Stimulated activated naive B cell treated with anti-CD40 and anti-IgM and Interleukin-4, amounts not matched to agents 10 μg/mL and 1 μg/mL and 100 μg/mL, for 72 hours (primary cell): ENCODE measurements at regions not wholly inside any gene's neighbourhood (a gene's known extent, or its start where the extent isn't known, plus 50 kb on each side); places are given as distances from the start of the nearest gene placed in this dataset.
"Not testable (repeated sequence)": the region's sequence is repeated elsewhere in the genome, so short reads cannot be mapped to it uniquely, and the experiment has no call there.

Experiments used
- ATAC-seq, 2 donors: fragments of 150-1000 bp; cut with Tn5 transposase; replicated peaks; 2 replicates each; pipeline ENCODE4 v1.10.0; 2021; ENCODE audit warnings: moderate library complexity in 1 of 2
- DNase-seq: peaks from one replicate; pipeline ENCODE4 v3.0.0; 2021
- H3K27ac Mint-ChIP-seq: one replicate; pipeline ENCODE4 v1.8.0; 2022; ENCODE audit warnings: mild to moderate bottlenecking, mixed read lengths
- H3K27me3 Mint-ChIP-seq, 2 donors: one replicate each; pipeline ENCODE4 v1.8.0; 2022; ENCODE audit warnings: mixed read lengths in 2 of 2
- H3K36me3 Mint-ChIP-seq, 2 donors: one replicate each; pipeline ENCODE4 v1.8.0; 2022; ENCODE audit warnings: mixed read lengths in 2 of 2, mild to moderate bottlenecking in 1 of 2
- H3K4me1 Mint-ChIP-seq, 2 donors: one replicate each; pipeline ENCODE4 v1.8.0; 2022; ENCODE audit warnings: mixed read lengths in 2 of 2, mild to moderate bottlenecking in 1 of 2
- H3K4me3 Mint-ChIP-seq, 2 donors: one replicate each; pipeline ENCODE4 v1.8.0; 2022; ENCODE audit warnings: mild to moderate bottlenecking in 2 of 2, mixed read lengths in 2 of 2, moderate library complexity in 1 of 2
- H3K9me3 Mint-ChIP-seq, 2 donors: one replicate each; pipeline ENCODE4 v1.8.0; 2022; ENCODE audit warnings: mixed read lengths in 2 of 2, mild to moderate bottlenecking in 1 of 2

DNA sequence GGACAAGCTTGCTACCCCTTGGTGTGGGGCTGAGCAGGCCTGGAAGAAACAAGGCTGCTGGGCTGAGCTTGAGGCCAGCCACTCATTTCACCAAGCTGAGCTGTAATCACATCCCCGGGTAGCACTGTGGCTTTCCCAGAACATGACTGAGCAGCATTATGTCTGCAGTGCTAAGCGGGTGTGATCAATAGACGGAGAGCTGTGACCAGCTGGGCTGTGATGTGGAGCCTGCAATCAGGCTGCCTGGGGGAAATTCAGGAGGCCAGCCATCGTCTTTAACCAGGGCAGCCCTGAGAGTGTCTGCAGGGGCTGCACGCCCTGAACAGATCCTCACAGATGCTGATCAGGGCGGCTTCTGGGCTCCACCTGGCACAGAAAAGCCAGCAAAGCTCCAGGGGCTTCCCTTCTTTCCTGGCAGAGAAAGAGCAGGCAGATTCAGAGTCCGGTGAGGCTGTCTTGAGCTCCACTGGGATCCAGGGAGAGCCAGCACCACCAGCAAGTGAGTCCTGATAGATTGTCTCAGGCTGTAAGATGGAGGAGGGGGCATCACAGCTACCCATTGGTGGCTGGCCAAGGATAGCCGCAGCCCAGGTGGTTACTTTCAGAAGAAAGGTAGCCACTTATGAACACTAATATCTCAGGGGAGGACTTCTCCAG lies 165.9 kb downstream of the NRN1 start:
- DNase-seq (no peak), ATAC-seq (no peak)
- Mint-ChIP-seq H3K36me3 (no peaks in the 10 kb centered on the region), H3K27me3 (peaks cover 16 to 25% of the 10 kb centered on the region in 2 donors), H3K27ac (no peak overlapping the region), H3K4me1 (no peaks in the 10 kb centered on the region), H3K4me3 (no peak overlapping the region), H3K9me3 (peaks cover 0 to 2% of the 10 kb centered on the region in 2 donors)

DNA sequence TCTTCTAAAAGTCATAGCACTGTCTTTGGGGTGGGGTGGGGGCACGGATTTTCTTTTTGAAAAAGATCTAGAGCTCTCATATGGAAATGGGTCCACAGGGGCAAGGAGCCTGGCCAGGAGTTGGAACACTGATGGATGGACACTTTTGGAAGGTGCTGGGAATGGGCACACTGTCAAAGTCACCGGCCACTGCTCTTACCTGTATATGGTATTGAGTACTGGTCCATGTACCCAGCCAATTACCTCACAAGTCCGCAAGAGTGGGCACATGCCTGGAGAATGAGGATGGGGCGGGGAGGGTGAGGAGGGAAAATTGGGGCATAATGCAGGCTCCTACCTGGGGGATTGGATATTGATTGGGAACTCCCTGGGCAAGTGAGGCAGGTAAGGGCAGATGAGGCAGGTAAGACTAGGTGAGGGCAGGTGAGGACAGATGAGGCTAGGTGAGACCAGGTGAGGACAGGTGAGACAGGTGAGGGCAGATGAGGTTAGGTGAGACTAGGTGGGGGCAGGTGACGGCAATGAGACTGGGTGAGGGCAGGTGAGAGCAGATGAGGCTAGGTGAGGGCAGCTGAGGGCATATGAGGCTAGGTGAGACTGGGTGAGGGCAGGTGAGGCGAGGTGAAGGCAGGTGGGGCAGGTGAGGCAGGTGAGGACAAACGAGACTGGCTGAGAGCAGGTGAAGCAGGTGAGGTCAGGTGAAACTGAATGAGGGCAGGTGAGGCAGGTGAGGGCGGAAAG lies 167.9 kb downstream of the NRN1 start:
- Mint-ChIP-seq H3K9me3 (no peaks in the 10 kb centered on the region), H3K27ac (no peak overlapping the region), H3K4me3 (no peak overlapping the region), H3K27me3 (peaks cover 15 to 24% of the 10 kb centered on the region in 2 donors), H3K36me3 (no peaks in the 10 kb centered on the region), H3K4me1 (peaks cover 0 to 3% of the 10 kb centered on the region in 2 donors)
- ATAC-seq = no peak
- DNase-seq = no peak

DNA sequence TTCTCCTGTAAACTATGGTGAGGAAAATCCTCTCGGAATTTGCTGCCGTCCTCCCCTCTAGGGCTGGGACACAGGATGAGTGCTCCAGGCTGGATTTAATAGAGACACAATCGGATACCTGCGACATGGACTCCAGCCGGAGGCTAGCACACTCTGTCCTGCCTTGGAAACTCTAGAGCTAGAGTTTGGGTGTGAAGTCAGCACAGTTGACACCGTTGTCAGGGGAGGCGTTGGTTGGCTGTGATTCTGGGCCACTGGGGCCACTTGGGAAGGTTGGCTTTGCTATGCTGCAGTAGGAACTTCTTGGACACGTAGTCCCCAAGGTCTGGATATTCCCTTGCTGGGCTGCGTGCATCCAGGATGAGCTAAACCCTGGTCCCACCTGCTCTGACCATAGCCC lies 169.4 kb downstream of the NRN1 start:
- ATAC-seq (no peak), DNase-seq (no peak)
- Mint-ChIP-seq H3K36me3 (no peaks in the 10 kb centered on the region), H3K4me1 (peaks cover 7 to 9% of the 10 kb centered on the region in 2 donors), H3K9me3 (no peaks in the 10 kb centered on the region), H3K27ac (no peak overlapping the region), H3K27me3 (peaks cover 11 to 16% of the 10 kb centered on the region in 2 donors), H3K4me3 (no peak overlapping the region)

DNA sequence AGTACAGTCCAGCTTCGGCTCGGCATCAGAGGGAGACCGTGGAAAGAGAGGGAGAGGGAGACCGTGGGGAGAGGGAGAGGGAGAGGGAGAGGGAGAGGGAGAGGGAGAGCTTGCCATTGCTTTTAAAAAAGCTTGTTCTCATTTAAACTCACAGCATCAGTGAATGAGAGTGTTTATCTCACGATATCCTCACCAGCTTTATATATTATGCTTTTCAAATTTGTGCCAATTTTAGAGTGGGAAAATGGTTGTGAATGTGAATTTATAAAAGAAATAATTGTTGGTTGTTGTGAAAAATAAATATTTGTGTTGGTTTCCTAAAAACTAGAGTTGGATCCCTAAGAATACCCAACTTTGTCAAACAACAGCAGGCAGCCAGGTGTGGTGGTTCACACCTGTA lies 170.1 kb downstream of the NRN1 start:
- not testable (repeated sequence) for ATAC-seq, H3K9me3 Mint-ChIP-seq, DNase-seq, H3K4me3 Mint-ChIP-seq, H3K36me3 Mint-ChIP-seq, H3K27ac Mint-ChIP-seq
- Mint-ChIP-seq H3K4me1 (peaks cover 14 to 16% of the 10 kb centered on the region in 2 donors), H3K27me3 (peaks cover 11 to 16% of the 10 kb centered on the region in 2 donors)

DNA sequence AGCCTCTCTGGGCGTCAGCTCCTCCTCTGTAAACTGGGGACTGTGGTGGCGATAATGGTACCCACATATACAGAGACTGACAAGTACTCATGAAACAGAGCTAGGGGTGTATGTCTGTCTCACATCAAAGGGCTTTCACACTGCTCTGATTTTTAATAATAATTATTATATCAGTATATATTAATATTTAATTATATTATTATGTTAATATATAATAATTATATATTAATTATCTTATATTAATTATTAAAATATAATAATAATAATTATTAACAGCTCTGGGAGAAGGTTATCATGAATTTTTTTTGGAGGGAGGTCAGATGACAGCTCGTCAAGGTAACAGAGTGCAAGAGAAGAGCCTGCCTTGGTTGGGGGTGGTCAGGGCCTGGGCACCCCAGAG lies 173.6 kb downstream of the NRN1 start:
- Mint-ChIP-seq H3K27ac (no peak overlapping the region), H3K9me3 (no peaks in the 10 kb centered on the region), H3K4me3 (no peak overlapping the region), H3K4me1 (peaks cover 30 to 32% of the 10 kb centered on the region in 2 donors), H3K36me3 (no peaks in the 10 kb centered on the region), H3K27me3 (no peaks in the 10 kb centered on the region)
- DNase-seq = no peak
- no peak for ATAC-seq

DNA sequence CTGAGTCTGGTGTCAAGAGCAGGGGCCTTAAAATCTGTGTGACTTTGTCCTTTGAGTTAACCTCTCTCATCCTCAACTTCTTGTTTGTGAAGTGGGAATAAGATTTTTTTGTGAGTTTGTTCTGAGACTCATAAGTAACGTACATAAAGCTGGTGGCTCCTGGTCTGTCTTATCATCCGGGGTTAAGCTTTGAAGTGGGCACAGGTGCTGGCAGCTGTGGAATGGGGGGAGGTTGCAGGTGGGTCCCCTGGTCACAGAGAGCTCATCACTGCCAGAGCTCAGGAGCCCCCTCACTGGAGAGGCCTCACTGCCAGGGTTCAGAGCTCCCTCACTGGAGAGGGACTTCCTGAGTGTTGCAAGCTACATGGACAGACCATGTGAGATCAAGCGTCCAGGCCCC lies 174.1 kb downstream of the NRN1 start:
- Mint-ChIP-seq H3K36me3 (no peaks in the 10 kb centered on the region), H3K4me3 (no peak overlapping the region), H3K4me1 (peaks cover 32% of the 10 kb centered on the region in 2 donors), H3K27me3 (no peaks in the 10 kb centered on the region), H3K27ac (no peak overlapping the region), H3K9me3 (no peaks in the 10 kb centered on the region)
- ATAC-seq = no peak
- DNase-seq = no peak

DNA sequence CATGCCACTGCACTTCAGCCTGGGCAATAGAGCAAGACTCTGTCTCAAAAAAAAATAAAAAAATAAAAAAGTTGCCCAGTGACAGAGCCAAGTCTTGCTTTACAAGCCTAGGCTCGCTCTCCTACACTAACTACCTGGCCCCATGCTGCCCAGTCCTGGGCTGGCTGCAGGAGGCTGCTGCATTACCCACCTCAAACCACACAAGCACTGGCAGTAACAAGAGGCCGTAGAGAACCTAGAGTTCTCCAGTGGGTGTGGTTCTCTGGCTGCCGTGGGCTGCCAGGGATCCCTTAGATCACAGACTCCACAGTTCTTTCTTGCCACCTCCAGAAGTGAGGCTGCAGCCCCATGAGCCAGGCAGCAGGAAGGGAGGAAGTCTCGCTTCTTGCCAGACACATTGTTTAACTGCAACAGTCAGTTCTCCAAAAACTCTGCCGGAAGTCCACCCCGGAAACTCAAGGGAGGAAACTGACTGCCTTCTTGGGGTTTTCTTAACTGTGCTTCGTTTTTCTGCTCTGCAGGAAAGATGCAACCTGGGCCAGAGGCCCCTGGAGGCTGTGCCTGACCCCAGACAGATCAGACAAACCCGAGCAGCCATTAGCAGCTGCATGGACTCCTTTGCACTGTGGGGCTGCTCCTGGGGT lies 175.4 kb downstream of the NRN1 start:
- Mint-ChIP-seq H3K4me1 (peaks cover 32% of the 10 kb centered on the region in 2 donors), H3K4me3 (peak overlapping the region; percentile 52 to 57), H3K27ac (peak overlapping the region; percentile 74)
- ATAC-seq (peak; percentile 79 to 83), DNase-seq (peak; percentile 36)
- H3K27me3 Mint-ChIP-seq, H3K9me3 Mint-ChIP-seq, H3K36me3 Mint-ChIP-seq: not testable (repeated sequence)

DNA sequence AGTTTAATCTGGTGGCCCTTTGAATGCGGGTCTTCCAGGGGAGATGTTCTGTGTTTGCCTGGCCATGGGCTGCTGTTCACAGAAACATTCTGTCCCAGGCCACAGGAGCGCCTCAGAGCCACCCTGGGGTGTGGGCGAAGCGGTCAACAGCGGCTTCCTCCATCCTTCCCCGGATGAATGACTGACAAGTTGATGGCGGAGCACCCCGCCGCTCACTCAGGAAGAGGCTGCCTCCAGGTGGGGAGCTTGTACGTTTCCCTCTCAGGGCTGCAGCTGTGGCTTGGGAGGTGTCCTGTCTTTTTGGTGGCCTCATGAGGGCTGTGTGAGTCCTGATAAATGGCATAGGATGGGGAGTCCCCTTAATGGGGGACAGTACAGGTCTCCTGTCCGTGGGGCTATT lies 178.4 kb downstream of the NRN1 start:
- no peaks in the 10 kb centered on the region for H3K36me3 Mint-ChIP-seq
- H3K4me1 Mint-ChIP-seq = peaks cover 33 to 38% of the 10 kb centered on the region in 2 donors
- H3K27me3 Mint-ChIP-seq = no peaks in the 10 kb centered on the region
- no peak overlapping the region for H3K27ac Mint-ChIP-seq
- DNase-seq = no peak
- no peaks in the 10 kb centered on the region for H3K9me3 Mint-ChIP-seq
- H3K4me3 Mint-ChIP-seq = no peak overlapping the region
- no peak for ATAC-seq

DNA sequence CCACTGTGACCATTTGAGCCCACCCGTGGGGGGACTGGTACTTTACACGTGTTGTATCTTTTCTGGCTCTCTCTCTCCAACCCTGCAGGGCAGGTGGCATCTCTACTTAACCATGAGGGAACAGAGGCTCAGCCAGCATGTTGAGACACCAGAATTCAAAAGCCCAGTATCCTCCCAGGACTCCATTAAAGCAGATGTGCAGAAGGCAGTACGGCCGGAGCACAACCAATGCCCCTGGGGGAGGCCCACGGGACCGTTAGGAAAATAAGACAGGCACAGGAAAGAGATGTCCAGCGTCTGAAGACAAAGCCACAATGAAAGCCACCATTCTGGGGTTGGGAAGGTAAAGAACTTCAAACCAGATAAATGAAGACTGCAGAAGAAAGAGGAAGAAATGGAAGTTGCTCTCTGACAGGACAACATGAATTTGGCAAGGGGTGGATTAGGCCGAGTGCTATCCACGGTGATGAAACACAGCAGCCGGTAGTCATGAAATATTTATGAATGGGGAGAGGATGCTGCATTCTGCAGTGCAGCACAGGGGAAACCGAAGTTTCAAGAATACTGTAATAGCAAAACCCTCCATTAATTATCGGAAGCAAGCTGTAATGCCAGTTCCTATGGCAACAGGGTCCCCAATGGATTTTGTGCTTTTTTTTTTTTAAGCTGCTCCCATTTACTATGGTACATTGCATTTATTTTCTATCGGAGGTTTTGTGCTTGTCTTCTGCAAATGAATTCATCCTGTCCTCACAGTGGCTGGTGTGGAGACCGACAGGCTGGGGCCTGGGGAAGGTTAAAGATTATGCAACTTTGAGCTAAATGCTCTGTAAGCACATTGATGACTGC lies 179.4 kb downstream of the NRN1 start:
- H3K27me3 Mint-ChIP-seq = no peaks in the 10 kb centered on the region
- DNase-seq (no peak), ATAC-seq (no peak)
- H3K36me3 Mint-ChIP-seq = peaks cover 2% of the 10 kb centered on the region in 2 donors
- H3K4me3 Mint-ChIP-seq = no peak overlapping the region
- H3K4me1 Mint-ChIP-seq = peaks cover 27 to 31% of the 10 kb centered on the region in 2 donors
- no peak overlapping the region for H3K27ac Mint-ChIP-seq
- H3K9me3 Mint-ChIP-seq = peaks cover 1 to 3% of the 10 kb centered on the region in 2 donors

DNA sequence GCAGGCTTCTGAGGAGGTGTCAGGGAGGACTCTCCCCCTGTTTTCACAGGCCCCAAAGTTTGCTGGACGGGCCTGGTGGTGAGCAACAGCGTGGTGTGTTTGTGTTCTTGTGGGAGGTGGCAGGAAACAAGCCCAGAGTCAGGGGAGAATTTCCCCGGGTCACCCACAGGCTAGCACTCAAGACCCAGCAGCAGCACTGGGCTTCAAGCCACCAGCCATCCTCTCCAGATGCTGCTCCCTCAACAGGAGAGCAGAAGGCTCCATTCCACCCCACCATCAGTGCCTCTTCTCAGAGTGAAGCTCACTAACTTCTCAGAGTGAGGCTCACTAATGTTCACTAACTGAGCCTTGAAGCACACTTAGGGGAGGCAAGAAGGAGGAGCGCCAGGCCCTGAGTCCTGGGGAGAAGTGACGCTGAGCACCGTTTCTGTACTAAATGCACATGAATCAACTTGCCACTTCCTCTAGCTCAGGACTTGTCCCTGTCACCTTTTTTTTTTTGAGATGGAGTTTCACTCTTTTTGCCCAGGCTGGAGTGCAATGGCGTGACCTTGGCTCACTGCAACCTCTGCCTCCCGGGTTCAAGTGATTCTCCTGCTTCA lies 182.2 kb downstream of the NRN1 start:
- not testable (repeated sequence) for H3K36me3 Mint-ChIP-seq, H3K4me3 Mint-ChIP-seq, ATAC-seq, DNase-seq, H3K27me3 Mint-ChIP-seq, H3K9me3 Mint-ChIP-seq
- Mint-ChIP-seq H3K4me1 (peaks cover 12 to 14% of the 10 kb centered on the region in 2 donors), H3K27ac (peak overlapping the region; percentile 9)
